HG02623 (cell line): ENCODE measurements at regions not wholly inside any gene's neighbourhood (a gene's known extent, or its start where the extent isn't known, plus 50 kb on each side); places are given as distances from the start of the nearest gene placed in this dataset.
A peak's percentile ranks its signal among the peaks of the same experiment; 100 is the strongest.
"Not testable (repeated sequence)": the region's sequence is repeated elsewhere in the genome, so short reads cannot be mapped to it uniquely, and the experiment has no call there.

Experiments
- ATAC-seq: cut with Tn5 transposase; IDR thresholded peaks from one replicate; pipeline ENCODE4 v1.9.1; 2021; ENCODE audit warnings: moderate library complexity; ENCODE audit not compliant: unreplicated experiment

DNA sequence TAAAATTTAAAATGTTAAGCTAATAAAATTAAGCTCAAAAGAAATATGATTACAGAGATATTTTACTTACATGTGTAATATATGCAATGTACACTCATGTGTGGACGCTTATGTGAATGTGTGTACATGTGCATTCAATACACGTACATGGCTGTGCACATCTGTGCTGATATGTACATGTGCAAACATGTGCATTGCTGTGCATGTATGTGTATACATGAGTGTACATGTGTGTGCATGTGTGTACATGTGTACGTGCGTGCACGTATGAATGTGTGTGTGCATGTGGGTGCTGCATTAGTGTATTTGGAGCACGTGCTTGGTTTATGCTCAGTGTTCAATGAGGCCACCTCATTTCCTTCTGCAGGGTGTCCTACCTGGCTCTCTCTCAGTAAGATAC, 88.2 kb upstream of the TMEM18 start:
- ATAC-seq = no peak

DNA sequence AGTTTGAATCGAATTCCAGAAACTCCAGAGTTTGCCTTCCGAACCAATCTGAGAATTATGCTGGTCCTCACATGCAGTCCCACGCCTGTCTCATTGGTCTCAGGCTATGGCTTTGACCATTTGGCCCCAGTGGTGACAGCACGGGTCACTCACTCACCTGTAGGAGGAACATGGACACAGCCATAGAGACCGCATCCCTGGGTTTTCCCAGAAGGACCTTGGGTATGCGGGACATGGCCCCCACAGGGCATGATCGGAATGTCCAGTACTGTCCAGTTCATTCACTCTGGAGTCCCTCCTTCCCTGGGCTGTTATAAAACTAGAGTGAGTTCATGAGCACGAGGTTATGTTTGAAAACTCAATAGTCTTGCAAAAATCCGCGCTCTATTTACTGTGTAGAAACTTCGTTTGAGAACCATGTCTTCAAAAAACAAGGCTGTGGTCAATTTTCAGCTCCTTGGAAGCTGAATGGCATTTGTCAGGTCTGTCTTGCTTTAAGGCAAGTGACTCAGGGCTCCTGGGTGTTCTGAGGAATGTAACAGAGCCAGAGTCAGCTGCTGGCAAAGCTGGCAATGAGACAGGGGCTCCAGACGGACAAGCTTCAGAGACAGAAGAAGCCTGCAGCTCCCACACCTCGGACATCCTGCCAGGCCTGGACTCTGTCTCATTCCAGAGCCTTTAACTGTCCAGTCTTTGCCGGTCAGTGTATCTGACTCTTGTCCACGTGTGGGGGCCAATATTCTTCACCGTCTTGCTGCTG, 86.7 kb upstream of the TMEM18 start:
- ATAC-seq = no peak

DNA sequence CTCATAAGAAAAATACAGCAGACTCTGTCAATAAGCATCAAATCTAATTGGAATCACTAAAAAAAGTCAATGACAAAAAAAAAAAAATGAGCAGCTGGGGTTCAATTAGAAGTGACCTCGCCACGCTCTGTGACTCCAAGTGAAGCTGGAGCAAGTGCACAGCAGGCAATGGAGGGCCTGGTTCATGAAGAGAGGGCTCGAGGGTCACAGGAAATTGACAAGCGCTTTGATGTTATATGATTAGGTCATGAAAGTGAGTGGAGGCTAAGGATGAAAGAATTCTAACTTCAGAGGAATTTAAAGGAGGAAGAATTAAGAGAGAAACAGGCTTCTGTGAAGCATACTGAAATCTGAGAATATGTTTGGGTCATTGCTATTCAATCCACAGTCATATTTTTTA, 85.4 kb upstream of the TMEM18 start:
- no peak for ATAC-seq

DNA sequence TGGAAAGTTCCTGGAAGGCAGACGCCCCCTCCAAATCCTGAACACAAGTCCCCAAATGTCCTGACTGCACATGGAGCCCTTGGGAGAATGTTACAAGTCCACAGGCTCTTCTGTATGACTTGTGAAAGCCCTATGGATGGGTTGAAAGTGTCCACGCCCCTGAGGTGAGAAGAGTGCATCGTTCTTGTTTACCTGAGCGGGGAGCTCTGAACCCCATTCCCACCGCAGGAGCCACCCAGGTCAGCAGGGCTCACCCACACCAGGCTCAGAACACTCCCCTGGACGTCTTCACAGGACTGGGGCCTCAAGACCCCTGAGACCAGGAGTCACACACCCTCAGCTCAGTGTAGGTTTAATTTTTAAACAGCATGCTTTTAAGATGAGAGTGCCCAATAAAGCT, 84.2 kb upstream of the TMEM18 start:
- ATAC-seq = no peak

DNA sequence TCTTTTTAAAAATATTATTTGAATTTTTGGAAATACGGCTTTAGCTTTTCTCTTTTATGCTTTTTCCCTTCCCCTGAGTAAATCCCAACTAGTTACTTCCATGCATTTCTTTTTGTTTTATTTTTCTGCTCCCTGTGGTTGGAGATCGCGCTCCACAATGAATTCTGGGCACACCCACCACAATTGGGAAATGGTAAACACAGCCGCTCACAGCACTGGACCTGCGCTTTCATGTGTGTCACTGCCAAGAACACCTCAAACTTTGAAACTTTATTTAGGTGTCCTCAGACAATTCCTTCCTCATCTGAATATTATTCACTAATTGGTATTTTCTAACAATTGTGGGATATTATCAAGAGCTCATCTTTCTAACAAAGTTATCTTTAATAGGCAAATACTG, 82.8 kb upstream of the TMEM18 start:
- no peak for ATAC-seq

DNA sequence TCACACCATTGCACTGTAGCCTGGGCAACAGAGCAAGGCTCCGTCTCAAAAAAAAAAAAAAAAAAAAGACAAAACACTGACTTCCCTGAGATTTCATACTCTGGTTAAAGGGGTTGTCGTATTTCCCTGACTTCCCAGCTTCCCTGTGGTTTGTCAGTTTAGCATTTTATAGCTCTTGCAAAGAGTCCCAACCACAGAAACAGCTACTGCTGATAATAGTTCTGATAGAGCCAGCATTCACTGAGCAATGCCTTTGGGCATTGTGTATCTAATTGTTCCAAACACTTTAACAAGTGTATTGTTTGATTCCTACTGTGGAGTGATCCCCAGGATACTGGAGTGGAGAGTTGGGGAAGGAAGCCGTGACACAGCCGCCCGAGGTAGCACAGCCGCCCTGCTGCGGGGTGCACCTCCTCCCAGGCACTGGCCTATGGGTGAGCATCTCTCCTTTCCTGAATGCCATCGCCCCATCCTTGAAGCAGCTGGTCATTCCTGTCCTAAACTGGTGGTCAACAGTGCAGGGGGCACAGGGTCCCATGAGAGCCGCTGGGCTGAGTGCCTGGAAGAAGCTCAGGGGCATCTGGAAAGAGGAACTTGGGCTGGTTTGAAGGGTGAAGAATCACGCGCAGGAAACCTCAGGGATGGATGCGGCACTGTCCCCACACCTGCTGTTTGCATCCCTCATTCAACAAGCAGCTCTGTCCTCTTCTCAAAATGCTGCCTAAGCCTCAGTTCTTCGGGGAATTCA, 81.0 kb upstream of the TMEM18 start:
- ATAC-seq = no peak

DNA sequence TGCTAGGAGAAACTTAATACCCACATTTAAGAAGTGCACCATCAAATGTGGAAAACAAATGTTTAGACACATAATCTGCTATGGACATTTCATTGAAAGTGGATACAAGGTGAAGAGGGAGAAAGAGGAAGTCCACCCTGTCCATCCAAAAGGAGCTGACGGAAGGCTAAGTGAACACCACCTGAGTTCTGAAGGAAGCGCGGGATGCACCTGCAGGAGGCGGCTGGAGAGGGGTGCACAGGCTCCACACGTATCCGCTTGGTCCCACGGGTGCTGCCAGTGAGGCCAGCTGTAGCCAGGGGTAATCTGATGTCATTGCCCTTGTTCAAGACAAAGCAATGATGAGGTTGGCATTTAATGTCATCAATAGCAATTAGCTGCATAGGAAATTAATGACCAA, 75.9 kb upstream of the TMEM18 start:
- ATAC-seq = no peak

DNA sequence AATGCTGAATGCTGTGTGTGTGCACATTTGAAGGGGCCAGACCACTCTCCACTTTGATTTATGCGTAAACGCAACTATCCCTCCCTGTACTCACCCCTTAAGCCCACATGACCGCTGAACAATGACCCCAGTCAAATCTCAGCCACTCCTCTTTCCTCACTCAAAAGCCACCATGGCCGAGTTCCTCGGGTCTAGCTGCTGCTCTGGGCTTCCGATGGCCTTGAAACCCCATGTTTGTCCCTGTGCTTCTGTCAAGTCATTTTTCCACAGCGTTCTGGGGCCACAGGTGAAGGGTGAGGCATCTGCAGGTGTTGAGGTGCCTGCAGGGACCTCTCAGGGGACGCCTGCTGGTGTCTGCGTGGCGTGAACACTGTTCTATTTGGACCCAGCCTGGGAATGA, 74.3 kb upstream of the TMEM18 start:
- ATAC-seq = no peak

DNA sequence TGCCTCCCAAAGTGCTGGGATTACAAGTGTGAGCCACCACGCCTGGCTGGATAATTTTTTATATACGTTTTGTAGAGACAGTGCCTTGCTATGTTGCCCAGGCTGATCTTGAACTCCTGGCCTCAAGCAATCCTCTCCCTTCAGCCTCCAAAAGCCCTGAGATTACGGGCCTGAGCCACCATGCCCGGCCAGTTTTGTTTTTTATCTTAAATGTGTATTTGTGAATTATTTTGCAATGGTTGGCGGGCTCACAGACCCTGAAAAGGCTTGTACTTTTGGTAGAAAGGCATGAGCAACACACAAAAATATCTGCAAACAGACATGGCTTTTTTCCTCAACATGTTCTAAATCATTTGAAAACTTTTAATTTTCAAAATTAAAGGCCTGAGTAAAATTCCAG, 73.4 kb upstream of the TMEM18 start:
- ATAC-seq = no peak

DNA sequence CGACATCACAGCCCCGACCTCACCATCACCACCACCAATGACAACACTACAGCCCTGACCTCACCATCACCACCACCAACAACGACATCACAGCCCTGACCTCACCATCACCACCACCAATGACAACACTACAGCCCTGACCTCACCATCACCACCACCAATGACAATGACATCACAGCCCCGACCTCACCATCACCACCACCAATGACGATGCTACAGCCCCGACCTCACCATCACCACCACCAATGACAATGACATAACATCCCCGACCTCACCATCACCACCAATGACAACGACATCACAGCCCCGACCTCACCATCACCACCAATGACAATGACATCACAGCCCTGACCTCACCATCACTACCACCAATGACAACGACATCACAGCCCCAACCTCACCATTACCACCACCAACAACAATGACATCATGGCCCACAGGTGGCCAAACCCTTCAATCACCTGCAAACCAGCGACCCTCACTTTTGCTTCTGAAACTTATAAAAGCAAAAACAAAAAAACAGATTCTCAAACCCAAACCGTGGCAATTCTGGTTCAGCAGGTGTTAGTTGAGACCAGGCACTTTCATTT, 70.7 kb upstream of the TMEM18 start:
- no peak for ATAC-seq

DNA sequence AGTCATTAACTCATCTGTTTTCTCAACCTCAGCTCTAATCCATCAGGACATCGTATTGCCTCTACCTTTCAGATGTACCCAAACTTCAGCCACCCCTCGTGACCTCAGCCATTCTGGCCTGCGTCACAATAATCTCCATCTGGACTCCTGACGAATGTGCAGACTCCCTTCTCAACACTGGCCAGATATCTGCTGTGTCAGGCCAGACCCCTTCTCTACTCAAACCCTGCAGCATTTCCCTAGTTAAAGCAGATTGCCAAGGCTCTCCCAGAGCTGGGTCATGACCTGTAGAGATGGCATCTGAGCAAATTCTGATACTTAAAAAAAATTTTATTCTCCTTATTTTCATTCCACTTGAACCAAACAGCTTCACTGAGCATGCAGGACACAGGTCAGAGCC, 69.5 kb upstream of the TMEM18 start:
- no peak for ATAC-seq

DNA sequence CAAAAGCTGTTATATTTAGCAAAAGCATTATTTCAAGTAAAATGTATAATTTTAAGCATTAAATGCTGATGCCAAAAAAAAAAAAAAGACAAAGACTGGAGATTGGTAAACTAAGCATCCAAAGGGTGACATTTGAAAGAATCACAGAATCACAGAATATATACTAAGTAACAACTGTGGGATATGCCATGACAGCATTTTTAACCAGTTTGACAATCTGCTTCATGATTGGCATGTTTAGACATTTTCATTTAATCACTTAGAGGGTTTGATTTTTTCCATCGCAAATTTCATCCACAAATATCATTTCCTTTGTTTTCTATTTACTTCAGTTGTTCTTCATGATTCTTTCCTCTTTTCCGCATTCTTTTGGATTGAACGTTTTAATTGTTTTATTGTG, 66.9 kb upstream of the TMEM18 start:
- ATAC-seq = no peak

DNA sequence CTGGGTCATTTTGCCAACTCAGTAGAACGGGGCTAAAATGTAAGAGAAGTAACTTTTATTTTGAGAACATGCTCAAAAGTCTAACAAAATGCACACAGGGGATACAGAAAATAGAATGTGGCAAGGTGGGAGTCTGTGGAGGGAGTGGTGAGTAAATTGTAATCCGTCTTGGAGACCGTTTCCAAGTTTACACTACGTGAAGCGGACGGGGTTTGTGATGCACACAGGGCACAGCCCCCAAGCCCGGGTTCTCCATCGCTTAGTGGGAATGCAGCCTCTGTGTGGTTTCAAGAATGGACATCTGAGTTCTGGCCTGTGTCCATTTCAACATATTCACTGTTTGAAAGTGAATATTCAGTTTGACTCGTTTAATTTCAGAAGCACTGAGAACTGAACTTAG, 65.0 kb upstream of the TMEM18 start:
- ATAC-seq = no peak

DNA sequence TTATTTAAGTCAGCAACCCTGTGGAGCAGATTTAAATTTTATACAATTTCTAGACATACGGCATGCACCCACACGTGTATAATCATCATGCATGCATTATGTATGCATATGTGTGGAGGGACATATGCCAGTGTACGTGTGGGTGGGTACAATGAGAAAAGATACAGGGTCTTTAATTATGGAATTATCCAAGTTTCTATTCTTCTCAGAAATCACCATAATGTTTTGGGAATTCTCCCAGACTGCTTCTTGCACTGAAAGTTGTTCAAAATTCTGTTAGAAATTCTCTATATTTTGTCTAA, 63.9 kb upstream of the TMEM18 start:
- ATAC-seq = no peak

DNA sequence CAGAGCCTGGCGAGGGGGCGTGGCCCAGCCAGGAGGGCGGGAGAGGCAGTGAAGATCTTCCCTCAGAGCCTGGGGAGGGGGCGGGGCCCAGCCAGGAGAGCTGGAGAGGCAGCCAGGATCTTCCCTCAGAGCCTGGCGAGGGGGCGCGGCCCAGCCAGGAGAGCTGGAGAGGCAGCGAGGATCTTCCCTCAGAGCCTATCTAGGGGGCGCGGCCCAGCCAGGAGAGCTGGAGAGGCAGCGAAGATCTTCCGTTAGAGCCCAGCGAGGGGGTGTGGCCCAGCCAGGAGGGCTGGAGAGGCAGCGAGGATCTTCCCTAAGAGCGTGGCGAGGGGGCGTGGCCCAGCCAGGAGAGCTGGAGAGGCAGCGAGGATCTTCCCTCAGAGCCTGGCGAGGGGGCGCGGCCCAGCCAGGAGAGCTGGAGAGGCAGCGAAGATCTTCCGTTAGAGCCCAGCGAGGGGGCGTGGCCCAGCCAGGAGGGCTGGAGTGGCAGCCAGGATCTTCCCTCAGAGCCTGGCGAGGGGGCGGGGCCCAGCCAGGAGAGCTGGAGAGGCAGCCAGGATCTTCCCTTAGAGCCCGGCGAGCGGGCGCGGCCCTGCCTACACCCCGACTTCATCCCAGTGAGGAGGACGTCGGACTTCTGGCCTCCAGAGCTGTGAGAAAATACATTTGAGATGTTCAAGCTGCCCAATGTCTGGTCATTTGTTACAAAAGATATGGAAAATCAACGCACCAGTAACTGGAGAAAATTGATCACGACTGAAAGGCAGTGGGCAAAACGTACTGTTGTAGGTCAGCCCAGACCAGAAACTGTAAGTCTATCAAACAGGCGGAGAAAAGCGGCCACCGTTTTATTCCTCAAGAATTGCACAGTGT, 63.4 kb upstream of the TMEM18 start:
- peak; percentile 66 for ATAC-seq

DNA sequence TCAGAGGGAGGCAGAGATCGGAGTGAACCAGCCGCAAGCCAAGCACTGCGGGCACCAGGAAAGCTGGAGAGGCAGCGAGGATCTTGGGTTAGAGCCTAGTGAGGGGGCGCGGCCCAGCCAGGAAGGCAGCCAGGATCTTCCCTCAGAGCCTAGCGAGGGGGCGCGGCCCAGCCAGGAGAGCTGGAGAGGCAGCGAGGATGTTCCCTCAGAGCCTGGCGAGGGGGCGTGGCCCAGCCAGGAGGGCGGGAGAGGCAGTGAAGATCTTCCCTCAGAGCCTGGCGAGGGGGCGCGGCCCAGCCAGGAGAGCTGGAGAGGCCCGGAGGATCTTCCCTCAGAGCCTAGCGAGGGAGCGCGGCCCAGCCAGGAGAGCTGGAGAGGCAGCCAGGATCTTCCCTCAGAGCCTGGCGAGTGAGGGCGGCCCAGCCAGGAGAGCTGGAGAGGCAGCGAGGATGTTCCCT, 62.7 kb upstream of the TMEM18 start:
- ATAC-seq = not testable (repeated sequence)

DNA sequence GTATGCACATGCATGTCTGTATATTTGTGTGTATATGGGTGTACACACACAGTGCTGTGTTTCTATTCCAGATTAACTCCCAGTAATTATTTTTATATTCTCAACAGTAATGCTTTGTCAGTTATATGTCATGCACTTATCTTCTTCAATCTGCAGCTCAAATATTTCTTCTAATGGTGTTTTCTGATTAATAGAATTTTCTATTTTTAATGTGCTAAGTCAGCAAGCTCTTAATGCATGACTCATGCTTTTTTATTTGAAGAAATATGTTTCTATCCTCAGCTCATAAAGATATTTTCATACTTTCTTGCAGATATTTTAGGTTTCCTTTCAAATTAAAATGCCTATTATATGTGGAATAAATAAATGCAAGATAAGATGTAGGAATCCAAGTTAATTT, 59.7 kb upstream of the TMEM18 start:
- ATAC-seq = no peak

DNA sequence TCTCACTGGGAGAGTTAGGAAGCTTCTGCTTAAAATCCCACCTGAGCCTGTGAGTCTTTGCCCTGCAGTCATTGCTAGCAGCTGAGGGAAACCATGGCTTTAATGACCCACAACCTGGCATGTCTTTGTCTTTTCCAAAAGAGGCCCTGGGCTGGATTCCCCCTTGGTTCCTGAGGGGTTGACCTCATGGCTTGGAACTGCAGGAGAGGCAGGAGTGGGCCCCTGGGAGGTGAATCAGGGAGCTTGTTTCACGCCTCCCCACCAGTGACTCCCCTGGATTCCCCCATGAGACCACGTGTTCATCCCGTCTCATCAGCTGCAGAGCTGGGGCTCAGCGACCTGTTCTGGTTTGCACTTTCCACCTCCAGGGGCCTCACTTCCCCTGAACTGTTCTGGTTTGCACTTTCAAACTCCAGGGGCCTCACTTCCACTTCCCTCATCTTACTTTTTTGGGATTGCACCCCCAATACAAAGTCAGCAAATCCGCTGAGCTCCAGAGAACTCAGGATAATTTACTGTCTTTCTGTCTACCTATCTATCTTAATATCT, 58.5 kb upstream of the TMEM18 start:
- ATAC-seq = peak; percentile 47

DNA sequence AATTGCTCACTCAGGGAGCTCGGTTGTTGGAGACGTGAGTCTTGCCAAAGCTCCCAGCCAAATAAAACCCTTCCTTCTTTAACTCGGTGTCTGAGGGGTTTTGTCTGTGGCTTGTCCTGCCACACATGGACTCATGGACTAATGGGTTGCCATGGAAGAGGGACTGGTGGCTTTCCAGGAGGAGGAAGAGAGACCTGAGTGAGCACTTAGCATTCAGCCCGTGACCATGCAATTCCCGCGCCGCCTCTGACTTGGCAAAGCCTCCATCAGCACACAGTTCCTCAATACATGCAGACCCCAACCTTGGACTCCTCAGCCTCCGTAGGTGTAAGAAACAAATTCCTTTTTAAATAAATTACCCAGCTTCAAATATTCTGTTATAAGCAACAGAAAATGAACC, 57.3 kb upstream of the TMEM18 start:
- no peak for ATAC-seq

DNA sequence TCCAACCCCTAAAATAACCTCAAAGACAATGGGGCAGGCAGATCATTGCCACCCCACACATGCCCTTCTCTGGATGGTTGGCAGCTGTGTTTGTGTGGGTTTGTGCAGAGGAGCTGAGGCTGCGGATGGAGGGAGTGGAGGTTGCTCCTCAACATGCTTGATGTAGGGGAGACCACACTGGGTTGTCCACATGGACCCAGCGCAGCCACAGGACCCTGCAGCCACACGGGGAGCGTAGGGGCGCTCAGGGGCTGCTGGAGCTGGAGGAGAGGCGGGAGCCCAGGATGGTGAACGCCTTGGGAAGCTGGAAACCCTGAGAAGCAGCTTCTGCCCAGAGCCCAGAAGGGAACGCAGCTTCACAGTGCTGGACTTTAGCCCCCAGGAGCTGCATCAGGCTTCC, 56.3 kb upstream of the TMEM18 start:
- ATAC-seq = no peak

DNA sequence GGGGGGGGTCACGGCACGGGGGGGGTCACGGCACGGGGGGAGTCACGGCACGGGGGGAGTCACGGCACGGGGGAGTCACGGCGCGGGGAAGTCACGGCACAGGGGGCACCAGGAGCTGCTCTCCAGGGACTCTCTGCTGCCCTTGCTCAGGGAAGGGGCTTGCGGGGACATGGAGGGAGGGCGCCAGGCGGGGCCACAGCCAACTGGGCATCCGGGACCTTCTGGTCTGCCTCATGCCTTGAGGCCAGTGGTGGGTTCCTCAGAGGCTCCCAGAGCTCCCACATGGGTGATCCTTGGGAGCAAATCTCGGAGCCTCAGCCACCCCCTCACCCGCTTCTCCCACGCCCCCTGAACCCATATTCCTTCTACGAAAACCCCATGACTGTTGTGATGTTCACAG, 55.8 kb upstream of the TMEM18 start:
- ATAC-seq = no peak
